ENCODE measurements at regions not wholly inside any gene's neighbourhood (a gene's known extent, or its start where the extent isn't known, plus 50 kb on each side); places are given as distances from the start of the nearest gene placed in this dataset.
A peak's percentile ranks its signal among the peaks of the same experiment; 100 is the strongest.

- no TSS peak for BruUV-seq (replicated peaks)
- H4K20me1 ChIP-seq (replicated peaks; ENCODE audit: control insufficient read depth, insufficient read depth, low read length): no peaks in the 10 kb centered on the region
- H3K27ac ChIP-seq (ENCODE audit: extremely low read depth, low read depth, low read length): no peak overlapping the region
- POLR2A ChIA-PET: no interaction called here
- no peaks in the 10 kb centered on the region for H3K79me2 ChIP-seq (ENCODE audit: control insufficient read depth, insufficient read depth, low read length)
- in situ Hi-C loops (cut with MboI) (no loop called here), intact Hi-C loops (cut with micrococcal nuclease) (no loop called here)
- H3K4me1 ChIP-seq (replicated peaks in 1 of 2; ENCODE audit: control insufficient read depth in 2 of 2, insufficient read depth in 2 of 2, low read length in 2 of 2): peaks cover 3 to 29% of the 10 kb centered on the region in 2 experiments; a peak in 3 of 5 replicates
- H3K9me3 ChIP-seq (replicated peaks; ENCODE audit: control insufficient read depth, insufficient read depth, low read depth, low read length): no peaks in the 10 kb centered on the region
- FAIRE-seq (no peak), DNase-seq (ENCODE audit: extremely low read depth in 1 of 4, low spot score in 3 of 4) (peak in 2 of 4 experiments; percentile 18 to 21), ATAC-seq (peak; percentile 39; the same call in 2 of the 3 replicates)
- WGBS (ENCODE audit: insufficient coverage, low coverage, missing lambda C conversion rate): 10% methylated on average over 3 of the region's 3 CpGs
- no peak overlapping the region for H3K4me3 ChIP-seq
- CTCF ChIA-PET (ENCODE audit: low intra/inter-chr PET ratio): no interaction called here
- no peak for TF ChIP-seq ILK (tag; IDR thresholded peaks at IDR 0.05; ENCODE audit: borderline replicate concordance, low read depth)
- no peak for TF ChIP-seq GABPB2 (CRISPR knock-in tag; conservative IDR thresholded peaks at IDR 0.05)
- TF ChIP-seq NCOR1 (IDR thresholded peaks at IDR 0.05): peak; percentile 14; the same call in 1 of the 2 replicates
- TF ChIP-seq SMARCA4 (IDR thresholded peaks at IDR 0.05): 0 out of 2 replicates have a peak, but pooled peaks have one; percentile 15
- peak; percentile 50; the same call in 1 of the 2 replicates for TF ChIP-seq TEAD4 (IDR thresholded peaks at IDR 0.05; ENCODE audit: low read length)
- TF ChIP-seq TEAD4 (CRISPR knock-in tag; IDR thresholded peaks at IDR 0.05; ENCODE audit: borderline replicate concordance): no peak
- peak; percentile 46 for TF ChIP-seq ARID1B (IDR thresholded peaks at IDR 0.05)
- TF ChIP-seq CBFA2T3 (IDR thresholded peaks at IDR 0.05): peak; percentile 69
- TF ChIP-seq MEF2A (IDR thresholded peaks at IDR 0.05; ENCODE audit: control insufficient read depth, low read depth, low read length): peak; percentile 67; the same call in 1 of the 2 replicates
- TF ChIP-seq TCF3 (CRISPR knock-in tag; IDR thresholded peaks at IDR 0.05): peak; percentile 41; the same call in 1 of the 2 replicates
- peak; percentile 47; the same call in 1 of the 2 replicates for TF ChIP-seq CBFA2T2 (conservative IDR thresholded peaks at IDR 0.05)
- 0 out of 2 replicates have a peak overlapping the region, but pooled peaks have one; percentile 5 for H3K4me2 ChIP-seq (ENCODE audit: insufficient read depth, low read length)
- H3K36me3 ChIP-seq (ENCODE audit: control insufficient read depth, insufficient read depth, low read length): no peaks in the 10 kb centered on the region
- no peak overlapping the region for H3K9ac ChIP-seq (ENCODE audit: insufficient read depth in 1 of 2, low read depth in 2 of 2, low read length in 2 of 2)
- H3K27me3 ChIP-seq (ENCODE audit: control insufficient read depth in 2 of 2, insufficient read depth in 2 of 2, low read length in 2 of 2): no peaks in the 10 kb centered on the region
- no peaks in the 10 kb centered on the region for H3K9me1 ChIP-seq (ENCODE audit: control insufficient read depth, insufficient read depth, low read length)
- no peak overlapping the region for H2AFZ ChIP-seq (ENCODE audit: low read depth, low read length)
These were observed 156.8 kb upstream of the STK17B start for GRCh38 chr2:196328088-196328680.
